Keratinocyte (primary cell): ENCODE measurements at regions not wholly inside any gene's neighbourhood (a gene's known extent, or its start where the extent isn't known, plus 50 kb on each side); places are given as distances from the start of the nearest gene placed in this dataset.
A peak's percentile ranks its signal among the peaks of the same experiment; 100 is the strongest.

Experiments used
- DNase-seq: peaks from one replicate; pipeline ENCODE4 v3.0.0-alpha.2; 2011; ENCODE audit warnings: low read depth, missing footprints, low spot score
- FAIRE-seq: peaks from 2 replicates; lab custom pipeline; 2011; peaks lifted over from hg19 to GRCh38; lab: Jason Lieb, UNC
- H2AFZ ChIP-seq: 2 replicates; pipeline ENCODE4 v1.6.0; 2012; ENCODE audit warnings: low read length, control low read depth, inconsistent platforms; ENCODE audit not compliant: control insufficient read depth
- H3K27ac ChIP-seq: 2 replicates; pipeline ENCODE4 v1.5.1; 2011; ENCODE audit warnings: low read length; ENCODE audit not compliant: control insufficient read depth, insufficient read depth
- H3K27me3 ChIP-seq: 3 replicates; pipeline ENCODE4 v1.6.0; 2011; ENCODE audit warnings: low read length; ENCODE audit not compliant: control insufficient read depth, insufficient read depth; ENCODE audit errors: extremely low read depth
- H3K36me3 ChIP-seq, 2 experiments: 2 replicates in 1 of 2; 3 replicates in 1 of 2; pipeline ENCODE4 v1.5.1; 2011; ENCODE audit warnings: low read length in 2 of 2, mild to moderate bottlenecking in 1 of 2; ENCODE audit not compliant: control insufficient read depth in 2 of 2, insufficient read depth in 2 of 2; ENCODE audit errors: extremely low read depth in 1 of 2
- H3K4me1 ChIP-seq: 3 replicates; pipeline ENCODE4 v1.5.1; 2011; ENCODE audit warnings: low read length; ENCODE audit not compliant: control insufficient read depth, insufficient read depth; ENCODE audit errors: extremely low read depth
- H3K4me2 ChIP-seq: 3 replicates; pipeline ENCODE4 v1.6.0; 2011; ENCODE audit warnings: low read depth, low read length; ENCODE audit not compliant: control insufficient read depth, insufficient read depth; ENCODE audit errors: extremely low read depth
- H3K4me3 ChIP-seq, 3 experiments: fragments of 200-600 bp in 1 of 3; sonication (generic) in 1 of 3; 2 replicates in 2 of 3; 3 replicates in 1 of 3; pipeline ENCODE4 v1.5.1; 2011 to 2016; ENCODE audit warnings: low read length in 3 of 3, mild to moderate bottlenecking in 3 of 3, control low read depth in 2 of 3, inconsistent platforms in 1 of 3, low read depth in 1 of 3, mixed read lengths in 1 of 3, mixed run types in 1 of 3, moderate library complexity in 1 of 3; ENCODE audit not compliant: control insufficient read depth in 2 of 3, insufficient read depth in 2 of 3; ENCODE audit errors: extremely low read depth in 1 of 3
- H3K79me2 ChIP-seq: 2 replicates; pipeline ENCODE4 v1.6.0; 2012; ENCODE audit warnings: low read length; ENCODE audit not compliant: control insufficient read depth, insufficient read depth
- H3K9ac ChIP-seq: 3 replicates; pipeline ENCODE4 v1.6.0; 2011; ENCODE audit warnings: low read length; ENCODE audit not compliant: control insufficient read depth, insufficient read depth; ENCODE audit errors: extremely low read depth
- H3K9me1 ChIP-seq: 3 replicates; pipeline ENCODE4 v1.6.0; 2011; ENCODE audit warnings: low read length; ENCODE audit not compliant: control insufficient read depth, insufficient read depth; ENCODE audit errors: extremely low read depth
- H3K9me3 ChIP-seq: 2 replicates; pipeline ENCODE4 v1.5.1; 2012; ENCODE audit warnings: low read depth, low read length; ENCODE audit not compliant: control insufficient read depth
- H4K20me1 ChIP-seq: 3 replicates; pipeline ENCODE4 v1.6.0; 2011; ENCODE audit warnings: low read length; ENCODE audit not compliant: control insufficient read depth, insufficient read depth; ENCODE audit errors: extremely low read depth
- CTCF ChIP-seq, 3 experiments: IDR thresholded peaks in 1 of 3; conservative IDR thresholded peaks in 1 of 3; optimal IDR thresholded peaks in 1 of 3; 2 replicates in 2 of 3; 3 replicates in 1 of 3; pipeline versions ENCODE3 to v1.5.1; 2011; ENCODE audit warnings: low read length in 3 of 3, mild to moderate bottlenecking in 3 of 3, moderate library complexity in 2 of 3, control low read depth in 1 of 3, inconsistent platforms in 1 of 3; ENCODE audit not compliant: insufficient read depth in 2 of 3; ENCODE audit errors: extremely low read depth in 1 of 3
- EZH2 ChIP-seq: IDR thresholded peaks from one replicate; pipeline ENCODE4 v1.6.1; 2012; ENCODE audit warnings: inconsistent platforms, mild to moderate bottlenecking, low read length, moderate library complexity
- dilution Hi-C: fragments of 300-500 bp; cut with MboI; formaldehyde crosslinking; loops from one replicate; pipeline ENCODE4 v1.7.0; 2020; ENCODE audit warnings: low sequenced_read_pairs; ENCODE audit not compliant: extremely low pct_ligation_motif_present

- no peak overlapping the region for H3K27ac ChIP-seq
- H2AFZ ChIP-seq = no peak overlapping the region
- dilution Hi-C loops = no loop called here
- H3K9me1 ChIP-seq = peaks cover 2% of the 10 kb centered on the region
- no peak for DNase-seq
- peaks cover 11% of the 10 kb centered on the region for H3K4me1 ChIP-seq
- no peak for FAIRE-seq
- no peak for TF ChIP-seq CTCF (optimal IDR thresholded peaks at IDR 0.05 in 1 of 3, IDR thresholded peaks at IDR 0.05 in 1 of 3, conservative IDR thresholded peaks at IDR 0.05 in 1 of 3; ENCODE audit: extremely low read depth in 1 of 3, insufficient read depth in 2 of 3, low read length in 3 of 3)
- no peak for TF ChIP-seq EZH2
- no peaks in the 10 kb centered on the region for H4K20me1 ChIP-seq
- no peak overlapping the region for H3K4me3 ChIP-seq
- no peaks in the 10 kb centered on the region for H3K9me3 ChIP-seq
- no peak overlapping the region for H3K9ac ChIP-seq
- H3K36me3 ChIP-seq = no peaks in the 10 kb centered on the region
- no peak overlapping the region for H3K4me2 ChIP-seq
- no peaks in the 10 kb centered on the region for H3K27me3 ChIP-seq
- no peaks in the 10 kb centered on the region for H3K79me2 ChIP-seq
Measured at GRCh38 chr12:13348464-13348863, 151.9 kb downstream of the EMP1 start.

- no peaks in the 10 kb centered on the region for H3K36me3 ChIP-seq
- no peaks in the 10 kb centered on the region for H3K27me3 ChIP-seq
- H4K20me1 ChIP-seq = no peaks in the 10 kb centered on the region
- TF ChIP-seq EZH2 (no peak), CTCF (optimal IDR thresholded peaks at IDR 0.05 in 1 of 3, IDR thresholded peaks at IDR 0.05 in 1 of 3, conservative IDR thresholded peaks at IDR 0.05 in 1 of 3; ENCODE audit: extremely low read depth in 1 of 3, insufficient read depth in 2 of 3, low read length in 3 of 3) (peak in 1 of 3 experiments; percentile 48)
- no peak overlapping the region for H3K9ac ChIP-seq
- H3K9me1 ChIP-seq = peaks cover 2% of the 10 kb centered on the region
- DNase-seq (no peak), FAIRE-seq (peak; percentile 72)
- dilution Hi-C loops = no loop called here
- no peak overlapping the region for H2AFZ ChIP-seq
- no peaks in the 10 kb centered on the region for H3K79me2 ChIP-seq
- no peaks in the 10 kb centered on the region for H3K9me3 ChIP-seq
- peak overlapping the region; percentile 1 for H3K27ac ChIP-seq
- H3K4me2 ChIP-seq = peak overlapping the region; percentile 31
- H3K4me1 ChIP-seq = peaks cover 17% of the 10 kb centered on the region
- H3K4me3 ChIP-seq = no peak overlapping the region
Measured at GRCh38 chr12:13347241-13348043, 150.9 kb downstream of the EMP1 start.
